ENCODE measurements at regions not wholly inside any gene's neighbourhood (a gene's known extent, or its start where the extent isn't known, plus 50 kb on each side); places are given as distances from the start of the nearest gene placed in this dataset.
"Not testable (repeated sequence)": the region's sequence is repeated elsewhere in the genome, so short reads cannot be mapped to it uniquely, and the experiment has no call there.

DNA sequence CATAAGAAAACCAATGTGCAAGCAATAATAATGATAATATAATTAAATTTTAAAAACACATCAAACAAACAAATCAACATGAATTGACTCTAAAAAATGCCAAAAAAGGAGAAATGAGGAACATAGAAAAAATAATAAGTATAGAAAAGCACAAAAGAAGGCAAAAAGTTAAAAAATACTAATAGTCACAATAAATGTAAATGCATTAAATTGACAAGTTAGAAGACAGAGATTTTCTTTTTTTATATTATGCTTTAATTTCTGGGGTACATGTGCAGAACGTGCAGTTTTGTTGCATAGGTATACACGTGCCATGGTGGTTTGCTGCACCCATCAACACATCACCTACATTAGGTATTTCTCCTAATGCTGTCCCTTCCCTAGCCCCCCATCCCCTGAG lies 767.0 kb downstream of the ADCYAP1 start:
- DNase-seq (ENCODE audit: low spot score): not testable (repeated sequence)

DNA sequence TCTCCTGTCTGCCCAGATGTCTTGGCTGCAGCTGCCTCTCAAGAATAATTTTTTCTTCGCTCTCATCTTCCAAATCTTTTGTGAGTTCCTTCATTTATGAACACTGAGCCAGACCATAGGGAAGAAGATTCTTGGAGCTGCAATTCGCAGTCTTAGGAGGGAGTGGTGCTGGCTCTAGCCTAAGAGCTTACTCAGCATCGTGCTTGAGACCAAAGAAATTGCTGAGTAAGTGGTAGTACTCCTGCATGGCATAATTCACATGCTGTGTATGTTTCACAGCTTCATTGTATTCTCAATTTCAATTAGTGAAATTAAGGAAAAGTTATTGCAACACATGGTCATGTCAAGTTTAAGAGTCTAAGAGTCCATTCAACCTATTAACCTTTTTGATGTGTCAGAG lies 771.7 kb downstream of the ADCYAP1 start:
- no peak for DNase-seq (ENCODE audit: low spot score)

DNA sequence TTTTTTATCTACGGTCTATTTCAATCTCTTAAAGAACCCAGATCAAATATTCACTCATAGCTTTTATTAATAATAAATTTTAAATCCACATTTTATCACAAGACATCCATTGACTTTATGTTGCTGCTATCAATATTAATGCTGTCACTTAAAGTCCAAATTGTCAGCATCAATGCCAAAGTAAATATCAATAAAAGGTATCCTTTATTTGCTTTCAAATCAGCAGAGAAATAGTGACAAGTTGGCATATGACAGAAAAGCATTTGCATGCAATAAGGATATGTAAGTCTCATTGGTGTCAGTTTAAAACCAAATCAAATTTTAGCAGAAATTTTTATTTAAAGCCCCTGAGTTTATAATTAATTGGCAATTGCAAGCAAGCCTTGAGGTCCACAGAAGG lies 775.4 kb downstream of the ADCYAP1 start:
- DNase-seq (ENCODE audit: low spot score): no peak

DNA sequence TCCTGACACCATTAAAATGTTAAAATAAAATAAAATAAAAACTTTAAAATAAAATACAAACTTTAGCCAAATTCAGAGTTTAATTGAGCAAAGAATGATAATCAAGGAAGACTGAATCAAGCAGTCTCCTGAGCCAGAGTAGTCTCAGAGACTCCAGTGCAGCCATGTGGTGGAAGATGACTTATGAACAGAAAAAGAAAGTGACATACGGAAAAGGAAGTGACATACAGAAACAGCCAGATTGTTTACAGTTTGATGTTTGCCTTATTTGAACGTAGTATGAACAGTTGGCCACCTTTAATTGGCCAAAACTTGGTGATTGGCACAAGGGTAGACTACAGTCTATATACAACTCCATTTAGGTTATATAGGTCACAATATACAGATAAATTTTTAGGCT lies 787.2 kb downstream of the ADCYAP1 start:
- no peak for DNase-seq (ENCODE audit: low spot score)

DNA sequence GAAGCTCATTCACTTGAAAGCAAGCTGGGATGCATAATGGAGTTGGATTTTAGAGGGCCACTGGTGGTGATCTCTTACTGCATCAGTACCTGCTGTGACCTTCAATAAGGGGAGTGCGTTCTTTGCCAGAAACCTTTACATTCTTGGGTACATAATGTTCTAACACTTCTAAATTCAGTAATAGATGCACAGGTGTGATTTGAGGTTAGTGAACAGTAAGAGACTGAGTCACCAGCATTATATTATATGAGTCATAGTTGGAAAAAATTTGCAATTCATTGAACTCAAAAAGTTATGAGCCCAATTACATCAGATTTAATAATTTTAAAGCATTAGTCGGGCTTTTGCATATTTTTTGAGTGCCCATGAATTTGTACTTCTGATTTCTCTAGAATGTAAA lies 803.3 kb downstream of the ADCYAP1 start:
- DNase-seq (ENCODE audit: low spot score): no peak

DNA sequence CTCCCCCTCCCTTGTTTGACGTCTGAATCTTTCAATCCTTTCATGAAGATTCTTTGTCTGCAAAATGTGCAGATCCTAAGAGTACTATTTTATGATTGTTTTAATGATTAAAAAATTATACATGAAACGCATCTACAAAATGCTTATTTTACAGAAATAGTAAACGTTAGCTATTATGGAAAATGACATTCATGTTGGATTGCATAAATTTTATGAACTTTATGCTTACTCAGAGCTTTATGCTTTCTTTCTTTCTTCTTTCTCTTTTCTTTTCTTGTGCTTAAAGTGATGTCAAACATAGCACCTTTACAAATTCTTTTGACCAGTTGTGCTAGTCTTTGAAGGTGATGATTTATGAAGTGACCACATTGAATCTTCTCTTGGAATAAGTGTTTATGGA lies 805.4 kb downstream of the ADCYAP1 start:
- no peak for DNase-seq (ENCODE audit: low spot score)

DNA sequence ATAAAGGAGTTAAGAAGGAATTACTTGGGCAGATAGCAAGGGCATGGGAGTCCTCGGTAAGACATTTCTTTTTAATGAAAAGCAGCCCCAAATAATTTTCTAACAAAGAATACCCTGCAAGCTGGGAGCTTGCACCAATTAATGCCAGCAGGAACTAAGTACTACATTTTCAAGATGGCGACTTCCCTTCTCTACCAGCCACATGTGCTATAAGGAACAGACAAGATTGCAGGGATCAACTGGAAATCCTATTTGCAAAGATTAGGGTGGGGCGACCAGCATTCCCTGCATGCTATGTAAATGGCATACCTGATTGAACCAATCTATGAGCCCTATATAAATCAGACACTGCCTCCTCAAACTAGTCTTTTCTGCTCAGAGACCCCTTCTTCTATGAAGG lies 827.5 kb downstream of the ADCYAP1 start:
- no peak for DNase-seq (ENCODE audit: low spot score)

DNA sequence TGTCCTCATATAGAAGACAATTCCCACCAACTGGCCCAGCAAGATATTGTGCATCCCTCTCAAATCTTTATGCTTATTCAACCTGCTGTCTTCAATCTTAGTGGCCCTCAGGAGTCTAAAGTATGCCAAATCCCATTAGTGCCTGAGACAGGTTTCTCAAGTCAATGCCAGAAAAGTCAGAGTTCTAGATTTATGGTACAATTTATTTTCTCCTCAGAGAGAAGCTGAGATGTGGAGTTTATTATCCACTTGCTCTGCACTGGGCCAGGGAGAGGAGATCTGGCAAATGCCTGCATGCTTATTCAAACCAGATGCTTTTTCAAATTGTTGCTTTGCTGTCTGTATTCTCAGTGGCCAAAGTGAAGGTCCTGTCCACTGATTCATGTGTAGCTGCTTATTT lies 825.2 kb downstream of the METTL4 start:
- no peak for DNase-seq (ENCODE audit: low spot score)

DNA sequence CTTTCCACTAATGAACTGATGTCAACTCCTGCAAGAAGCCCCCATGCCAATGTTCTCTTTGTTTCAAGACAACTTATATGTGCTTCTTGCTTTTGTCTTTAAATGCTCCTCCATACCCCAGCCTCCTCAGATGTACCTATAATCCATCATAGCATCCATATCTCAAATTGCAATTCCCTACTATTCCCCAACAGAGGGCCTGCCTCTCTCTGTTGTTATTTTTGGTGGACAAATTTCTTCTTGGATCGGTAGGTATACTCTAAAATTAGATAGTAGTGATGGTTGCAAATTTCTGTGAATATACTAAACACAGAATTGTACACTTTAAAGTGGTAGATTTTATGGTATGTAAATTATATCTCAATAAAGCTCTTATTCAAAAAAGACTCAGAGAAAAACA lies 820.1 kb downstream of the METTL4 start:
- no peak for DNase-seq (ENCODE audit: low spot score)

DNA sequence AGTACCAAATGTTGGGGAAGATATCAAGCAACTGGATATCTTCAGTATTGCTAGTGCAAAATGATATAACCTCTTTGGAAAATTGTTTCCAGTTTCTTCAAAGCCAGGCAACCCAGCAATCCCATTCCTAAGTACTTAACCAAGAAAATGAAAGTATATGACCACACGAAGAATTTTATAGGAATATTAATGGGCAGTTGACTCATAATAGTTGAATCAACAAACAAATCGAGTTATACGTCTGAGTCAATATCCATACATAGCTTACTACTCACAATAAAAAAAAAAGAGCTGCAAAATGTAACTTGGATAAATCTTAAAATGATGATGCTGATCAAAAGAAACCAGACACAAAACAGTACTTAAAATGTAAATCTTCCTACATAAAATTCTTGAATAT lies 810.4 kb downstream of the METTL4 start:
- DNase-seq (ENCODE audit: low spot score): no peak

DNA sequence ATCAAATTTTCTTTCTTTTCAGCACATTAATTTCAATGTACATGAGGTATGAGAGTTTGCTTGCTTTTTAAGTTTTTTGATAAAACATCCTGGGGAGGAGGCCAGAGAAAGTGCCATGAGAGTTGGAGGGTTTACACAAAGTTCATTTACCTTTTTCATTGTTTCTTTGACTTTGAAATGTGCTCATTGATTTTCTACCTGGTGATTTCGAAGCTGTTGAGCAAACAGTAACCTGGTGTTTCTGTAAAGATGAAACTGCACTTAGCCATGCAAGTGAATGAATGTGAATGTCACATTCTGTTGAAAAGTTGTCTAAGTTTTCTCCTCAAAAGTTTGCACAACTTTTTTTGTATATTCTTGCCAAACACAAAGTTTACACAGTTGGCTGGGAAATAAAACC lies 797.0 kb downstream of the METTL4 start:
- DNase-seq (ENCODE audit: low spot score): no peak

DNA sequence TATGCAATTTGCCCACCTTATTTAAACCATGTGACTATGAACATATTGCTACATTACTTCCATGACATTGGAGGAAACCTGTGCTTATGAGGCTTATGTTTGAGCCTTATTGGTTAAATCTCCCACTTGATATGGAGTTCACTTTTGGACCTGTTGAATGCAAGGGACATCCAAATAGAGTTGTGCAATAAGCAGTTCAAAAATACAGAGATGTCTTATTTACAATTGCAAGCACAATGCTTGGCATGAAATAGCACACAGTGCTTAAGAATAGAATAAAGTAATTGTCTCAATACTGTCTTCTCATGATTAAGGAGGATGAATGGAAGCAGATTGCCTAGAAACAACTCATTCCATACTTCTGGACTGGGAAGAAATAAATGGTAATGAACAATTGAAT lies 793.5 kb downstream of the METTL4 start:
- no peak for DNase-seq (ENCODE audit: low spot score)

DNA sequence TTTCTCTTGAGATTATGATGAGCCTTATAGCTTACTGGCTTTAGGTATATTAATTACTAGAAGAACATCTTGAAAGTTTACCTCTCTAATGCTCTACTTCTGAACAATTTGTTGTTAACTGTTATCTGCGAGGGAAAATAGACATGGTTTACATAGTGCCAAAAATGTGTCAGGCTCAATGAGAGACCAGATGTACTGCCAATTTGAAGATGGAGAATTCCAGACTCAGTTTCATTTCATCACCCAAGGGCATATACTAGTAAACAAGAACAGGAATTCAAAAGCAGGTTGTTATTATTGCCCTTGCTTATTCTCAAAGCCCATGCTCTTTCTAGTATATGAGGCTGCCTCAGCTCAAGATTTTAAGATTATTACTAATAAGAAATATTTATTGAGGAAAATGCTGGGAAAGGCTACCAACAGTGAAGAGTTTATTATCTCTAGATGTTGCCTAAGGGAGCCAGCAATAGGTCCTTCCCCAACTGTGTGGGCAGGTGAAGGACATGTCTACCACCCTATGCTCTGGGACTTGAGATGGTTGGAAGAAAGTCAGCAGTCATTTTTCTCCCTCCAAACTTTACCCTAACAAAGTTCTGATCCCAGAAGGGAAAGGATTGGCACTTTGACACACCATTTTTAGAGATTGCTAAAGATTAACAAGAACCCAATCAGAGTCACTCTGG lies 792.7 kb downstream of the METTL4 start:
- no peak for DNase-seq (ENCODE audit: low spot score)

DNA sequence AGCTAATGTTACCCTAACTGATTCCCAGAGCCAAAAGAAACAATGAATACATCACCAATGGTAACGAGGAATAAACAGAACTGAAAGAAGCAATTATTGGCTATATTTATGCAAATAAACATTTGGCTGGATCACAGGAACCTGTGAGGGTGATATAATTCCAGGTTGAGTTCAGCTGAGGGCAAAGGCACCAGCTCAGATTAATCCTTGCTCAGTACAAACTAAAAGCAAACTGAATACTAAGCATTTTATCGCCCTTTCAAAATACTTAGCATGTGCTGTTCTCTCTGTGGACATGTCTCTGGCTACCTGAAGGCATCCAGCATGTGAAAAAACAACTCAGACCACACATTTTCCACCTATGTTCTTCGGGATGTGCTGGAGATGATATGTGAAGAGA lies 791.7 kb downstream of the METTL4 start:
- DNase-seq (ENCODE audit: low spot score): no peak

DNA sequence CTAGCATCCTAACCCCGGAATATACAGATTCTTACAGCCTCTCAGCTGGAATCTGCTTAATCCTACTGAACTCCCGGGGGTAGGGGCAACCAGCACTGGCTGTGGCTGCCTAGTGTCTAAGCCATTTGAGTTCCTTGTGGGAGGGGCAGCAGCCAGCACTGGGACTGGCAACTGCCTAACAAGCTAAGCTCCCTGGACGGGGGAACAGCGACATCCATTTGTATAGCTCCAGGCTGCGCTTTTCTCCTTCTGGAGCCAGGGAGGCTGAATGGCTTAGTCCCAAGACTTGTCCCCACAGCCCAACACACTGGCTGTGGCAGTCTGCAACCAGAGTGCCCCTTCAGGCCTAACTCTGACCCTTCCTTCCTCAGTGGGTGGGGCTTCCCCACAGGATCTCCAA lies 787.2 kb downstream of the METTL4 start:
- DNase-seq (ENCODE audit: low spot score): no peak

DNA sequence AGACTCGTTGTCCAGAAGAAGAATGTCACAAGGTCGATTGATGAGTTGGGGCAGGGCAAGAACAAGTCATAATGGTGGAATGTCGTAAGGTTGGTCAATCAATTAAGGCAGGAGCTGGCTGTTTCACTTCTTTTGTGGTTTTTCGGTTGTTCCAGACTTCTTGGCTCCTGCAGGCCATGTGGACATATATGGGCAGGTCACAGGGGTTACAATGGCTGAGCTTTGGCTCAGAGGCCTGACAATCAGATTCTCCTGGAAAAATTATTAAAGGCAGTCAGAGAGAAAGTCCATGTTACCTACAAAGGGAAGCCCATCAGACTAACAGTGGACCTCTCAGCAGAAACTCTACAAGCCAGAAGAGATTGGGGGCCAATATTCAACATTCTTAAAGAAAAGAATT lies 785.3 kb downstream of the METTL4 start:
- DNase-seq (ENCODE audit: low spot score): not testable (repeated sequence)

DNA sequence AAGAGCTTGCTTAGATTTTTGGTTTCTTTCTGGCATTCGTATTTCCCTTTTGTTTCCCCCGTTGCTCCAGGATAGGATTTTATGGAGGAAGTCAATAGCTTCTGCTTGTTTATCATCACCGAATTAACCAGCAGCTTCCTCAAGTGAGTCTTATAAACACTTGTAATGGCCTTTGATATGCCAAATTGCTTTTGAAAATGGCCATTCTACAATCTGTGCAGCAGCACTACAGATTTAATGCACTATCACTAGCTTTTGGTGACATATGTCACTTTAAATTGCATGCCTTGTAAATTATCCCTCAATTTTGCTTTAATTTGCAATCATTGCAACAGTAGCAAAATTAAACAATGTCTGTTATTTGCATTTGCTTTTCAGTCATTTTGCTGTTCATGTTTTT lies 774.7 kb downstream of the METTL4 start:
- DNase-seq (ENCODE audit: low spot score): no peak

DNA sequence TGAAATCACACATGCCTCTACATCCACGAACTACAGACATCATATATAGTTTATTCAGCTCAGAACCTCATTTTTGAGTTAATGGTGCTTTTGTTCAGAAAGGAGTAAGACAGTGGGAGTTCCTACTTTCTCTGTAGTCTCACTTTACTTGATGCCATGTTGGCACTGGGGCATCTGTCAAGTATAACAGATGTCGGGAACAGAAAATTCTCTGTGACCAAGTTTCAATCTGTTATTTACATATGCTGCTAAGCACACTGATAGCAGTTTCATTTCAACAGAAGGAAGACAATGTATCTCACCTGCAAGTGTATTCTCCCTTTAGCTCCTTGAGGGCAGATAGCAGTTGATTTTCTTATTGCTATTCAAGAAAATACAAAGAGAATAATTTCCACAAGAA lies 774.1 kb downstream of the METTL4 start:
- no peak for DNase-seq (ENCODE audit: low spot score)

DNA sequence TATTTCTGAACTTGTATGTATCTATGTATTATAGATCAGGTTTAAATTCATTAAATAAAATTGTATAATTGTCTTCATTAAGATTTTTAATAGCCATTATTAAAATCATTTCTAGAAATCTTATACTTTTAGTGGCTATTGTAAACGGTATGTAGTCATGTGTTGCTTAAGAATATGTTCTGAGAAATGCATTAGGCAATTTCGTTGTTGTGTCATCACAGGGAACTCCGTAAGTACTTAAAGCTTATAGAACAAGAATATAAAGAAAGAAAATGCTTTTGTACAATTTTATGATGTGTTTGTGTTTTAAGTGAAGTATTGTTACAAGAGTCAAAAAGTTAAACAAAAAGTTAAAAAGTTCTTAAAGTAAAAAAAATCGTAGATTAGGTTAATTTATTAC lies 765.8 kb downstream of the METTL4 start:
- DNase-seq (ENCODE audit: low spot score): no peak

DNA sequence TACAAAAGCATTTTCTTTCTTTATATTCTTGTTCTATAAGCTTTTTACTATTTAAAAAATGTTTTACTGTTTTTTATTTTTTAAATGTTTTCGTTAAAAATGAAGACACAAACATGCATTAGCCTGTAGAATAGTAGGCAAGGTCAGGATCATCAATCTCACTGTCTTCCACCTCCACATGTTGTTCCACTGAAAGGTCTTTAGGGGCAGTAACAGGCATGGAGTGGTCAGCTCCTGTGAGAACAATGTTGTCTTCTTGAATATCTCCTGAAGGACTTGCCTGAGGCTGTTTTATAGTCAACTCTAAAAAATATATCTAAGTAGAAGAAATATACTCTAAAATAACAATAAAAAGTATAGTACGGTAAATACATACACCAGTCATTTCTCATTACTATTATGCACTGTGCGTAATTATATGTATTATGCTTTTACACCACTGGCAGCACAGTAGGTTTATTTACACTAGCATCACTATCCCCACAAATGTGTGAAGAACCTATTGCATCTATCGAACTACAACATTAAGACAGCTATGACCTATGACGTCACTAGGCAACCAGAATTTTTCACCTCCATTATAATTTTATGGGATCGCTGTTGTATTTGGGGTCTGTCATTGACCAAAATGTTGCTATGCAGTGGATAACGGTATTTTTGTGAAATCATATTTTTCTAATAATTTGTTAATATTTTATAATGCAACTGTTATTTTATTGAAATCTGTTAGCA lies 764.3 kb downstream of the METTL4 start:
- DNase-seq (ENCODE audit: low spot score): no peak

DNA sequence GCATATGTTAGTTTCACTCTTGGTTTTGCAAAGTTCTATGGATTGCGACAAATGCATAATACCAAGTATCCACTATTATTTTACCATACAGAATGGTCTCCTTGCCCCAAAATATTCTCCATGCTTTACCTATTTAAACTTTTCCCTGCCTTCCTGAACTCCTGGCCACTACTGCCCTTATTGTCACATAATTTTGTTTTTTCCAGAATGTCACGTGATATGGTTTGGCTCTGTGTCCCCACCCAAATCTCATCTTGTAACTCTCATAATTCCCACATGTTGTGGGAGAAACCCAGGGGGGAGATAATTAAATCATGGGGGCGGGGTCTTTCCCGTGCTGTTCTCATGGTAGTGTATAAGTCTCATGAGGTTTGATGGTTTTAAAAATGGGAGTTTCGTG lies 760.0 kb downstream of the METTL4 start:
- no peak for DNase-seq (ENCODE audit: low spot score)

DNA sequence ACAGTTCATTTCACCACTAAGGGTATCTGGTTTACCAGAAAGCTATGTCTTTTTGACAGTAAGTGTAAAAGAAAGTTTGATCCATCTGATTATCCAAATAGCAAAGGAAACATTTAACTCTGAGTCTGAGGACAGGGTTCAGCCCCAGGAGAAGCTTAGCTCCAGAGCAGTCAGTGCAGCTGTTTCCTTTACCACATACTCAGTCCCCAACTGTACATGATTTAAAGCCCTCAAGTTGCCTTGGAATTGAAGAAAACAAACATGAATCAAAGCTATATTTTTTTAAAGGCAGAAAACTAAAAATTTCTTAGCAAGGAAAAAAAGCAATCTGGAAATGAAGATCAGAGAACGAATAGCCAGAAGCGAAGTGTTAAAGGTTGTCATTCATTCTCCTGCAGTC lies 746.0 kb downstream of the METTL4 start:
- DNase-seq (ENCODE audit: low spot score): no peak

DNA sequence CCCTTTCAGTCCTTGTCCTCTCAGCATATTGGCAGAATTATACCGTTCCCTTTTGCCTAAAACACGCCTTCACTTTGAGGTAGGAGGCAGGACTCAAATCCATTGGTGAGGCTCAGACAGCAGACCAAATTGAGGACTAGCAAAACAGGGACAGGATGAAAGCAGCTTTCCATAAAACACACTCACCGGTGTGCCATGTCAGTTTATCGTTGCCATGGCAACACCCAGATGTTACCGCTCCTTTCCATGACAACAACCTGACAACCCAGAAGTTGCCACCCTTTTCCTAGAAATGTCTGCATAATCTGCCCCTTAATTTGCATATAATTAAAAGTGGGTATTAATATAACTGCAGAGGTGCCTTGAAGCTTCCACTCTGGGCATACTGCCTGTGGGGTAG lies 730.4 kb downstream of the METTL4 start:
- DNase-seq (ENCODE audit: low spot score): no peak

DNA sequence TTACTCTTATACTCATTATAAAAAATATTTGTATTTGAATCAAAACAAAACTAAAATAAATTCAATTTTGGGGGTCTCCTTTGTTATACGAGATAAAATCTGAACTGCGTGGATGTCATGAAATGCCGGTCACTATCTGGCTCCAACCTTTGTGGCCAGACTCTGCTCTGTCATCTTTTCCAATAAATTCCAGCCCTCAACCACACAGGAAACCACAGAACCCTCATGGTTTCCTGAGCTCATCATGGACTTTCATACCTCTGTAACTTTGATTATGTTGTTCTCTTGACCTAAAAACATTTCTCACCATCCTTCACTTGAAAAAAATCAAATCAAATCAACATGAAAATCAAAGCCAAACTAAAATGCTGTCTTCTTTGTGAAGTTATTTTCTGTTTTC lies 724.7 kb downstream of the METTL4 start:
- DNase-seq (ENCODE audit: low spot score): no peak

Measured in GM03348 (cell line).